ENCODE measurements at regions not wholly inside any gene's neighbourhood (a gene's known extent, or its start where the extent isn't known, plus 50 kb on each side); places are given as distances from the start of the nearest gene placed in this dataset.

DNA sequence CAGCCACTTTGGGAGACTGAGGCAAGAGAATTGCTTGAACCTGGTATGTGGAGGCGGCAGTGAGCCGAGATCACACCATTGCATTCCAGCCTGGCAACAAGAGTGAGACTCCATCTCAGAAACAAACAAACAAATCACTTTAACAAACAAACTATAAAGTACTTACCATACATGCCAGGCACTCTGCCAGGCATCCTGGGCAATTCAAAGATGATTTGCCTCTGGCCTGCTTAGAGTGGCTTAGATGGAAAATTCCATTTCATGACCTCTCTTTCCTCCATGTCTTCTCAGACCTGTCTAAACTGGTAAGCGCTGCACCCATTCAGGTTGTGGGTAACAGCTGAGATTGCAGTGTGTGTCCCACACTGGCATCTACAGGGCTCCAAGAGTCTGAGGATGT, 273.2 kb downstream of the BCL2 start:
- Mint-ChIP-seq H3K27ac (ENCODE audit: unreplicated experiment) (no peak overlapping the region), H3K36me3 (ENCODE audit: insufficient read depth, unreplicated experiment) (no peaks in the 10 kb centered on the region), H3K27me3 (ENCODE audit: unreplicated experiment) (peaks cover 17% of the 10 kb centered on the region), H3K9me3 (ENCODE audit: low read depth, unreplicated experiment) (no peaks in the 10 kb centered on the region), H3K4me3 (ENCODE audit: low read depth, unreplicated experiment) (no peak overlapping the region), H3K4me1 (ENCODE audit: low read depth, unreplicated experiment) (peaks cover 4% of the 10 kb centered on the region)
- TF ChIP-seq, protein P1, sequence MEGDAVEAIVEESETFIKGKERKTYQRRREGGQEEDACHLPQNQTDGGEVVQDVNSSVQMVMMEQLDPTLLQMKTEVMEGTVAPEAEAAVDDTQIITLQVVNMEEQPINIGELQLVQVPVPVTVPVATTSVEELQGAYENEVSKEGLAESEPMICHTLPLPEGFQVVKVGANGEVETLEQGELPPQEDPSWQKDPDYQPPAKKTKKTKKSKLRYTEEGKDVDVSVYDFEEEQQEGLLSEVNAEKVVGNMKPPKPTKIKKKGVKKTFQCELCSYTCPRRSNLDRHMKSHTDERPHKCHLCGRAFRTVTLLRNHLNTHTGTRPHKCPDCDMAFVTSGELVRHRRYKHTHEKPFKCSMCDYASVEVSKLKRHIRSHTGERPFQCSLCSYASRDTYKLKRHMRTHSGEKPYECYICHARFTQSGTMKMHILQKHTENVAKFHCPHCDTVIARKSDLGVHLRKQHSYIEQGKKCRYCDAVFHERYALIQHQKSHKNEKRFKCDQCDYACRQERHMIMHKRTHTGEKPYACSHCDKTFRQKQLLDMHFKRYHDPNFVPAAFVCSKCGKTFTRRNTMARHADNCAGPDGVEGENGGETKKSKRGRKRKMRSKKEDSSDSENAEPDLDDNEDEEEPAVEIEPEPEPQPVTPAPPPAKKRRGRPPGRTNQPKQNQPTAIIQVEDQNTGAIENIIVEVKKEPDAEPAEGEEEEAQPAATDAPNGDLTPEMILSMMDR (IDR thresholded peaks at IDR 0.05; ENCODE audit: unreplicated experiment) = no peak
- no peak for DNase-seq
- intact Hi-C loops (cut with micrococcal nuclease; ENCODE audit: unreplicated experiment) = no loop called here
- no TSS peak for BruUV-seq (replicated peaks)
- CTCF ChIA-PET = no interaction called here

DNA sequence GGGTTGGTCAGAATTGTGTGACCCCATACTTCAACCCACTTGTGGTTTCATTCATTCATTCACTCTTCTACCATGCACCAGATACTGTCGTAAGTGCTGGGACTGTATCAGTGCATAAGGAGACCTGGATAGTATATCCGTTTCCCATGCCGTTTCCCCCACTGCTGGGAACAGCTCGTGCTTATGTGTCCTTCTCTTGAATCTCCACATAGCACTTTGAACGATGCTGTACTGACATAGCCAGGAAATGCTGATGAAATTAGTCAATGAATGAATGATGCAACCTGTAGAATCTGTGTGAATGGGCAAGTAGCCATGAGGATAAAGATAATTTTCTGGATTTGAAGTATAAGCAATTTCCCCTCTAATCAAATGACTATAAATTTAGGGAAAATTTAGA, 276.1 kb downstream of the BCL2 start:
- DNase-seq = no peak
- no peak overlapping the region for H3K4me3 Mint-ChIP-seq (ENCODE audit: low read depth, unreplicated experiment)
- no peaks in the 10 kb centered on the region for H3K27me3 Mint-ChIP-seq (ENCODE audit: unreplicated experiment)
- BruUV-seq (replicated peaks) = no TSS peak
- no peaks in the 10 kb centered on the region for H3K36me3 Mint-ChIP-seq (ENCODE audit: insufficient read depth, unreplicated experiment)
- H3K4me1 Mint-ChIP-seq (ENCODE audit: low read depth, unreplicated experiment) = peaks cover 13% of the 10 kb centered on the region
- CTCF ChIA-PET = interaction anchor here (0.6 to 0.8 kb wide), 2 partner anchors 26 to 632 kb away, joined by 3 read pairs; no protein-coding TSS in a partner anchor
- TF ChIP-seq, protein P1 (IDR thresholded peaks at IDR 0.05; ENCODE audit: unreplicated experiment) = no peak
- no peaks in the 10 kb centered on the region for H3K9me3 Mint-ChIP-seq (ENCODE audit: low read depth, unreplicated experiment)
- intact Hi-C loops (cut with micrococcal nuclease; ENCODE audit: unreplicated experiment) = no loop called here
- no peak overlapping the region for H3K27ac Mint-ChIP-seq (ENCODE audit: unreplicated experiment)

DNA sequence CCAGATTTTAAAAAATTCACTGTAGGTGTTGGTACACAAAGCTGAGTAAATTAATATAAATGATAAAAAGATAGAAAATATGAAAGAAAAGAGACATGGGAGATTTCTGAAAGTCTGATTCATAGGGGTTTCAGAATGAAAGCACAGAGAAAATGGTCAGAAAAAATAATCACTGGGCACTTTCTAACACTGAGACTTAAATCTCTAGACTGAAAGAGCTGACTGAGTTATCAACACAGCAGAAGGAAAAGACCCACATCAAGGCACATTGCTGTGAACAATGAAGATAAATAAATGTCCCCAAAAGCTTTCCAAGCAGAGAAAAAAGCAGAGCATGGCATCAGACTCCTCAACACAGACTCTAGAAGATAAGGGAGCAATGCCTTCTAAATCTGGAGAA, 277.2 kb downstream of the BCL2 start:
- Mint-ChIP-seq H3K9me3 (ENCODE audit: low read depth, unreplicated experiment) (no peaks in the 10 kb centered on the region), H3K4me3 (ENCODE audit: low read depth, unreplicated experiment) (no peak overlapping the region), H3K4me1 (ENCODE audit: low read depth, unreplicated experiment) (peaks cover 13% of the 10 kb centered on the region), H3K27ac (ENCODE audit: unreplicated experiment) (no peak overlapping the region), H3K36me3 (ENCODE audit: insufficient read depth, unreplicated experiment) (no peaks in the 10 kb centered on the region), H3K27me3 (ENCODE audit: unreplicated experiment) (no peaks in the 10 kb centered on the region)
- no TSS peak for BruUV-seq (replicated peaks)
- TF ChIP-seq, protein P1 (IDR thresholded peaks at IDR 0.05; ENCODE audit: unreplicated experiment) = no peak
- intact Hi-C loops (cut with micrococcal nuclease; ENCODE audit: unreplicated experiment) = no loop called here
- DNase-seq = no peak
- CTCF ChIA-PET = no interaction called here

DNA sequence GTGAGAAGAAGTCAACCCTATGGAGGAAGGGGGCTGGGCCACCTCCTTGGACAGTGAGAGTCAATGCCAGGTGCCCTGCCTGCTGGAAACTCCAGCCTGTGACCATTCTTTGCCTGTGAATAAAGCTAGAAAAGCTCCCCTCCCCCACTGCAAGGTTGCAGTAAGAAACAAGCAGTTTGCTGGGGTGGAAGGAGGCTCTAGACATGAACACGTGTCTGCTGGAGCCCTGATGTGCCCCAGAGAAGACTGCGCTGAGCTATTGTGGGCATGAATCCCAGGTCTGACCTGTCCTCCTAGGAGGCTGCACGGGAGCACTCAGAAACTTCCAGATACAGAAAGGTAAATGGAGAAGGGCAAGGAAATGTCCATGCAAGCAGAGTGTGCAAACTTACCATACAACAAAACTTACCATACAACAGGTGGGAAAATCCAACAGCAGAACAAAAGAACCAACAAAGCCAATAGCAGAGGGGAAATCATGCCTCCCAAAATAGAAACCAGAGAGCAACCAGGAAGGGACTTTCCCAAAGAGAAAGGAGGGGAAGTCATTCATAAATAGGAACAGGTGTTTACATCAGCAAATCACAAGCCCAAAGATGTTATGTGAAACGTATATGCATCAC, 278.7 kb downstream of the BCL2 start:
- no TSS peak for BruUV-seq (replicated peaks)
- H3K27me3 Mint-ChIP-seq (ENCODE audit: unreplicated experiment) = no peaks in the 10 kb centered on the region
- CTCF ChIA-PET = no interaction called here
- H3K36me3 Mint-ChIP-seq (ENCODE audit: insufficient read depth, unreplicated experiment) = no peaks in the 10 kb centered on the region
- H3K9me3 Mint-ChIP-seq (ENCODE audit: low read depth, unreplicated experiment) = no peaks in the 10 kb centered on the region
- no peak for DNase-seq
- H3K27ac Mint-ChIP-seq (ENCODE audit: unreplicated experiment) = no peak overlapping the region
- TF ChIP-seq, protein P1 (IDR thresholded peaks at IDR 0.05; ENCODE audit: unreplicated experiment) = no peak
- H3K4me3 Mint-ChIP-seq (ENCODE audit: low read depth, unreplicated experiment) = no peak overlapping the region
- intact Hi-C loops (cut with micrococcal nuclease; ENCODE audit: unreplicated experiment) = no loop called here
- peaks cover 14% of the 10 kb centered on the region for H3K4me1 Mint-ChIP-seq (ENCODE audit: low read depth, unreplicated experiment)
